Sigmoid colon (tissue), 4 donors: ENCODE measurements at regions not wholly inside any gene's neighbourhood (a gene's known extent, or its start where the extent isn't known, plus 50 kb on each side); places are given as distances from the start of the nearest gene placed in this dataset.

Experiments used
- EP300 ChIP-seq, 4 donors: sonication (generic); formaldehyde crosslinking; IDR thresholded peaks; one replicate each; pipeline ENCODE4 v1.6.1; 2017; ENCODE audit warnings: antibody characterized with exemption in 4 of 4
- POLR2A ChIP-seq, 2 donors: fragments of 450-650 bp; IDR thresholded peaks; one replicate each; pipeline ENCODE4 v1.6.1; 2016; ENCODE audit warnings: antibody characterized with exemption in 2 of 2, mild to moderate bottlenecking in 2 of 2, moderate library complexity in 2 of 2
- POLR2AphosphoS5 ChIP-seq, 4 donors: sonication (generic); formaldehyde crosslinking; IDR thresholded peaks; one replicate each; pipeline ENCODE4 v1.6.1; 2017; ENCODE audit warnings: antibody characterized with exemption in 4 of 4
- TF ChIP-seq, protein P1 (sequence below), 4 experiments: fragments of 450-650 bp in 3 of 4; fragments of 200-600 bp in 1 of 4; IDR thresholded peaks; one replicate each; pipeline ENCODE4 v1.5.1; 2016 to 2019; ENCODE audit warnings: antibody characterized with exemption in 4 of 4, mild to moderate bottlenecking in 3 of 4, moderate library complexity in 2 of 4

DNA sequence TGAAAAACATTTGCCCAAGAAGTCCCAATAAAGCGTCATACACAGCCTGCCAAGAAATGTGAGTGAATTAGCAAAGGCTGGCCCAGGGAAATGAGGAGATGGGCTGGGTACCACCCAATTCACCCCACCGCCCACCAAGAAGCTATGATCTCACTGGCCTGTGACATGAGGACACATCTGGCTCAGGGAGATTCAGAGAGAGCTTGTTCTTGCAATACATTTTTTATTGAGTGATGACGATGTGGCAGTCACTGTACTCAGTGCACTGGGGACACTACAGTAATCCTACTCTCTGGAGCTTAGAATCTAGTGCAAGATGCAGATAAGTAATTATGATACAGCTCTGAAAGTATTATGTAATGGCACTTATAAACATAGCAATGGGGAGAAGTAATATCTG is 64.6 kb upstream of the IGFBP2 start:
- TF ChIP-seq, protein P1, sequence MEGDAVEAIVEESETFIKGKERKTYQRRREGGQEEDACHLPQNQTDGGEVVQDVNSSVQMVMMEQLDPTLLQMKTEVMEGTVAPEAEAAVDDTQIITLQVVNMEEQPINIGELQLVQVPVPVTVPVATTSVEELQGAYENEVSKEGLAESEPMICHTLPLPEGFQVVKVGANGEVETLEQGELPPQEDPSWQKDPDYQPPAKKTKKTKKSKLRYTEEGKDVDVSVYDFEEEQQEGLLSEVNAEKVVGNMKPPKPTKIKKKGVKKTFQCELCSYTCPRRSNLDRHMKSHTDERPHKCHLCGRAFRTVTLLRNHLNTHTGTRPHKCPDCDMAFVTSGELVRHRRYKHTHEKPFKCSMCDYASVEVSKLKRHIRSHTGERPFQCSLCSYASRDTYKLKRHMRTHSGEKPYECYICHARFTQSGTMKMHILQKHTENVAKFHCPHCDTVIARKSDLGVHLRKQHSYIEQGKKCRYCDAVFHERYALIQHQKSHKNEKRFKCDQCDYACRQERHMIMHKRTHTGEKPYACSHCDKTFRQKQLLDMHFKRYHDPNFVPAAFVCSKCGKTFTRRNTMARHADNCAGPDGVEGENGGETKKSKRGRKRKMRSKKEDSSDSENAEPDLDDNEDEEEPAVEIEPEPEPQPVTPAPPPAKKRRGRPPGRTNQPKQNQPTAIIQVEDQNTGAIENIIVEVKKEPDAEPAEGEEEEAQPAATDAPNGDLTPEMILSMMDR (IDR thresholded peaks at IDR 0.05), result no peak
- no peak for TF ChIP-seq EP300 (IDR thresholded peaks at IDR 0.05)
- TF ChIP-seq POLR2AphosphoS5 (IDR thresholded peaks at IDR 0.05), result no peak
- TF ChIP-seq POLR2A (IDR thresholded peaks at IDR 0.05), result no peak
